ENCODE measurements at regions not wholly inside any gene's neighbourhood (a gene's known extent, or its start where the extent isn't known, plus 50 kb on each side); places are given as distances from the start of the nearest gene placed in this dataset.

- Histone ChIP-seq H3K79me1 (ENCODE audit: low read depth, low read length) (no peaks in the 10 kb centered on the region), H3K27me3 (ENCODE audit: control insufficient read depth in 3 of 3, insufficient read depth in 3 of 3, low read depth in 1 of 3, low read length in 3 of 3) (no peaks in the 10 kb centered on the region), H3K4me3 (ENCODE audit: low read length in 2 of 2) (no peak overlapping the region), H3K4me1 (ENCODE audit: control insufficient read depth in 2 of 2, insufficient read depth in 1 of 2, low read depth in 1 of 2, low read length in 2 of 2) (no peaks in the 10 kb centered on the region), H3K36me3 (replicated peaks in 1 of 2; ENCODE audit: control insufficient read depth in 2 of 2, insufficient read depth in 2 of 2, low read length in 2 of 2) (peaks cover 0 to 50% of the 10 kb centered on the region in 2 donors), H2BK15ac (ENCODE audit: low read length) (no peak overlapping the region), H3K4me2 (ENCODE audit: insufficient read depth, low read length, poor library complexity, severe bottlenecking) (no peak overlapping the region), H3K9me3 (replicated peaks in 1 of 2; ENCODE audit: control insufficient read depth in 2 of 2, insufficient read depth in 1 of 2, low read depth in 1 of 2, low read length in 2 of 2) (no peaks in the 10 kb centered on the region), H2AK5ac (ENCODE audit: low read depth, low read length) (no peak overlapping the region), H3K23ac (ENCODE audit: low read depth, low read length, poor library complexity) (no peak overlapping the region), H3K14ac (ENCODE audit: low read length) (no peak overlapping the region), H4K91ac (ENCODE audit: low read depth, low read length, poor library complexity) (no peak overlapping the region), H3K9ac (ENCODE audit: low read depth, low read length, poor library complexity) (no peak overlapping the region), H3K18ac (ENCODE audit: low read length) (no peak overlapping the region), H2BK5ac (ENCODE audit: low read length) (no peak overlapping the region), H4K8ac (ENCODE audit: low read depth, low read length) (no peak overlapping the region), H2BK120ac (ENCODE audit: low read depth, low read length) (no peak overlapping the region), H2AFZ (ENCODE audit: low read length) (no peak overlapping the region), H2BK12ac (ENCODE audit: low read length) (no peak overlapping the region), H3K27ac (replicated peaks; ENCODE audit: low read length) (no peak overlapping the region), H3K4ac (ENCODE audit: low read length) (no peak overlapping the region)
- DNase-seq (ENCODE audit: low spot score), result no peak
- WGBS, 2 donors (ENCODE audit: extremely low coverage in 2 of 2, insufficient read length in 2 of 2, insufficient replicate concordance in 1 of 2), result no CpG with 5 or more reads among the region's 4 CpGs
These were observed 61.1 kb downstream of the DOP1B start for GRCh38 chr21:36217743-36218142.

DNA sequence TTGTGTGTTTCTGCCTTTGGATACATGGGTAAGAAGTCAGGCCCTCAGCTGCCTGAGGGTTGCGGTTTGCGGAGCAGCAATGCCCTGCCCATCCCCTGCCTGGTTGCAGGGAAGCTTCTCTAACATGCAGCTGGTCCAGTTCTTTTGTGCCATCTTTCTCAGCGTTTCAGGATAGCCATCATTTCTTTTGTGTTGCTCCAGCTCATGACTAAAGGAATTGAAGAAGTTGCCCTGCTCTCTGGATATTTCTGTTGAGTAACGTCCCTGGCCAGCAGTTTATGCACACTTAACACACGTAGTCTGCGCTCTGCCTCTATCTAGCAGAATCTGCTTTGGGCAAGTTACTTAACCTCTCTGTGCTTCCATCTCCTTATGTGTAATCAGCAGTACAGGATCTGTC is 62.1 kb downstream of the DOP1B start:
- H3K4me2 ChIP-seq (ENCODE audit: insufficient read depth, low read length, poor library complexity, severe bottlenecking), result no peak overlapping the region
- H2BK120ac ChIP-seq (ENCODE audit: low read depth, low read length), result no peak overlapping the region
- H3K27ac ChIP-seq (replicated peaks; ENCODE audit: low read length), result no peak overlapping the region
- no peak overlapping the region for H3K4me3 ChIP-seq (ENCODE audit: low read length in 2 of 2)
- no peak overlapping the region for H3K14ac ChIP-seq (ENCODE audit: low read length)
- no peaks in the 10 kb centered on the region for H3K79me1 ChIP-seq (ENCODE audit: low read depth, low read length)
- H3K36me3 ChIP-seq (replicated peaks in 1 of 2; ENCODE audit: control insufficient read depth in 2 of 2, insufficient read depth in 2 of 2, low read length in 2 of 2), result peaks cover 0 to 52% of the 10 kb centered on the region in 2 donors
- H2BK15ac ChIP-seq (ENCODE audit: low read length), result no peak overlapping the region
- no peak overlapping the region for H4K8ac ChIP-seq (ENCODE audit: low read depth, low read length)
- no peaks in the 10 kb centered on the region for H3K27me3 ChIP-seq (ENCODE audit: control insufficient read depth in 3 of 3, insufficient read depth in 3 of 3, low read depth in 1 of 3, low read length in 3 of 3)
- no peak overlapping the region for H2BK5ac ChIP-seq (ENCODE audit: low read length)
- no peak overlapping the region for H4K91ac ChIP-seq (ENCODE audit: low read depth, low read length, poor library complexity)
- no CpG with 5 or more reads among the region's 6 CpGs for WGBS, 2 donors (ENCODE audit: extremely low coverage in 2 of 2, insufficient read length in 2 of 2, insufficient replicate concordance in 1 of 2)
- H2AK5ac ChIP-seq (ENCODE audit: low read depth, low read length), result no peak overlapping the region
- H2BK12ac ChIP-seq (ENCODE audit: low read length), result no peak overlapping the region
- DNase-seq (ENCODE audit: low spot score), result no peak
- no peak overlapping the region for H3K9ac ChIP-seq (ENCODE audit: low read depth, low read length, poor library complexity)
- H2AFZ ChIP-seq (ENCODE audit: low read length), result no peak overlapping the region
- H3K4me1 ChIP-seq (ENCODE audit: control insufficient read depth in 2 of 2, insufficient read depth in 1 of 2, low read depth in 1 of 2, low read length in 2 of 2), result no peaks in the 10 kb centered on the region
- H3K23ac ChIP-seq (ENCODE audit: low read depth, low read length, poor library complexity), result no peak overlapping the region
- H3K18ac ChIP-seq (ENCODE audit: low read length), result no peak overlapping the region
- no peak overlapping the region for H3K4ac ChIP-seq (ENCODE audit: low read length)
- H3K9me3 ChIP-seq (replicated peaks in 1 of 2; ENCODE audit: control insufficient read depth in 2 of 2, insufficient read depth in 1 of 2, low read depth in 1 of 2, low read length in 2 of 2), result no peaks in the 10 kb centered on the region

GRCh38 chr21:36223451-36223850 is 66.8 kb downstream of the DOP1B start:
- Histone ChIP-seq H3K4ac (ENCODE audit: low read length) (no peak overlapping the region), H2BK15ac (ENCODE audit: low read length) (no peak overlapping the region), H3K23ac (ENCODE audit: low read depth, low read length, poor library complexity) (no peak overlapping the region), H3K14ac (ENCODE audit: low read length) (no peak overlapping the region), H3K36me3 (replicated peaks in 1 of 2; ENCODE audit: control insufficient read depth in 2 of 2, insufficient read depth in 2 of 2, low read length in 2 of 2) (peaks cover 0 to 44% of the 10 kb centered on the region in 2 donors), H3K4me3 (ENCODE audit: low read length in 2 of 2) (no peak overlapping the region), H4K91ac (ENCODE audit: low read depth, low read length, poor library complexity) (no peak overlapping the region), H3K9me3 (replicated peaks in 1 of 2; ENCODE audit: control insufficient read depth in 2 of 2, insufficient read depth in 1 of 2, low read depth in 1 of 2, low read length in 2 of 2) (no peaks in the 10 kb centered on the region), H2AK5ac (ENCODE audit: low read depth, low read length) (no peak overlapping the region), H3K27me3 (ENCODE audit: control insufficient read depth in 3 of 3, insufficient read depth in 3 of 3, low read depth in 1 of 3, low read length in 3 of 3) (no peaks in the 10 kb centered on the region), H3K4me1 (ENCODE audit: control insufficient read depth in 2 of 2, insufficient read depth in 1 of 2, low read depth in 1 of 2, low read length in 2 of 2) (no peaks in the 10 kb centered on the region), H2BK5ac (ENCODE audit: low read length) (no peak overlapping the region), H4K8ac (ENCODE audit: low read depth, low read length) (no peak overlapping the region), H3K9ac (ENCODE audit: low read depth, low read length, poor library complexity) (no peak overlapping the region), H3K79me1 (ENCODE audit: low read depth, low read length) (no peaks in the 10 kb centered on the region), H2BK120ac (ENCODE audit: low read depth, low read length) (no peak overlapping the region), H3K18ac (ENCODE audit: low read length) (no peak overlapping the region), H3K4me2 (ENCODE audit: insufficient read depth, low read length, poor library complexity, severe bottlenecking) (no peak overlapping the region), H2AFZ (ENCODE audit: low read length) (no peak overlapping the region), H3K27ac (replicated peaks; ENCODE audit: low read length) (no peak overlapping the region), H2BK12ac (ENCODE audit: low read length) (no peak overlapping the region)
- DNase-seq (ENCODE audit: low spot score), result no peak
- WGBS, 2 donors (ENCODE audit: extremely low coverage in 2 of 2, insufficient read length in 2 of 2, insufficient replicate concordance in 1 of 2), result no CpG with 5 or more reads among the region's 4 CpGs

GRCh38 chr21:36229181-36229580 is 72.6 kb downstream of the DOP1B start:
- Histone ChIP-seq H3K36me3 (replicated peaks in 1 of 2; ENCODE audit: control insufficient read depth in 2 of 2, insufficient read depth in 2 of 2, low read length in 2 of 2) (peaks cover 3 to 58% of the 10 kb centered on the region in 2 donors), H3K4me3 (ENCODE audit: low read length in 2 of 2) (no peak overlapping the region), H3K18ac (ENCODE audit: low read length) (no peak overlapping the region), H3K9ac (ENCODE audit: low read depth, low read length, poor library complexity) (no peak overlapping the region), H3K4ac (ENCODE audit: low read length) (no peak overlapping the region), H3K4me1 (ENCODE audit: control insufficient read depth in 2 of 2, insufficient read depth in 1 of 2, low read depth in 1 of 2, low read length in 2 of 2) (no peaks in the 10 kb centered on the region), H3K27ac (replicated peaks; ENCODE audit: low read length) (no peak overlapping the region), H4K8ac (ENCODE audit: low read depth, low read length) (no peak overlapping the region), H3K4me2 (ENCODE audit: insufficient read depth, low read length, poor library complexity, severe bottlenecking) (no peak overlapping the region), H2BK15ac (ENCODE audit: low read length) (no peak overlapping the region), H2AFZ (ENCODE audit: low read length) (no peak overlapping the region), H3K23ac (ENCODE audit: low read depth, low read length, poor library complexity) (no peak overlapping the region), H3K27me3 (ENCODE audit: control insufficient read depth in 3 of 3, insufficient read depth in 3 of 3, low read depth in 1 of 3, low read length in 3 of 3) (no peaks in the 10 kb centered on the region), H3K79me1 (ENCODE audit: low read depth, low read length) (no peaks in the 10 kb centered on the region), H2AK5ac (ENCODE audit: low read depth, low read length) (no peak overlapping the region), H4K91ac (ENCODE audit: low read depth, low read length, poor library complexity) (no peak overlapping the region), H3K9me3 (replicated peaks in 1 of 2; ENCODE audit: control insufficient read depth in 2 of 2, insufficient read depth in 1 of 2, low read depth in 1 of 2, low read length in 2 of 2) (no peaks in the 10 kb centered on the region), H2BK12ac (ENCODE audit: low read length) (no peak overlapping the region), H2BK120ac (ENCODE audit: low read depth, low read length) (no peak overlapping the region), H3K14ac (ENCODE audit: low read length) (no peak overlapping the region), H2BK5ac (ENCODE audit: low read length) (no peak overlapping the region)
- DNase-seq (ENCODE audit: low spot score), result no peak
- WGBS, 2 donors (ENCODE audit: extremely low coverage in 2 of 2, insufficient read length in 2 of 2, insufficient replicate concordance in 1 of 2), result no CpG with 5 or more reads among the region's 4 CpGs
